Activated naive CD4-positive, alpha-beta T cell treated with anti-CD3 and anti-CD28 coated beads, Interleukin-2, amount 10 ng/mL, durations not matched to agents 7 days and 5 days (primary cell): ENCODE measurements at regions not wholly inside any gene's neighbourhood (a gene's known extent, or its start where the extent isn't known, plus 50 kb on each side); places are given as distances from the start of the nearest gene placed in this dataset.

Experiments used
- CTCF ChIA-PET: fragments of 350-600 bp; sonication (Branson Sonifier 250); formaldehyde crosslinking; loops from one replicate; lab custom pipeline; 2021; ENCODE audit warnings: antibody characterized with exemption; lab: Charles Lee
- DNase-seq: peaks from one replicate; pipeline ENCODE4 v3.0.0-alpha.2; 2020
- H3K27ac Mint-ChIP-seq: one replicate; pipeline ENCODE4 v1.8.0; 2021; ENCODE audit warnings: mild to moderate bottlenecking, moderate library complexity, mixed read lengths
- H3K27me3 Mint-ChIP-seq: one replicate; pipeline ENCODE4 v1.8.0; 2021; ENCODE audit warnings: mild to moderate bottlenecking, mixed read lengths
- H3K36me3 Mint-ChIP-seq: one replicate; pipeline ENCODE4 v1.8.0; 2021; ENCODE audit warnings: mixed read lengths
- H3K4me1 Mint-ChIP-seq: one replicate; pipeline ENCODE4 v1.8.0; 2021; ENCODE audit warnings: mixed read lengths
- H3K4me3 Mint-ChIP-seq: one replicate; pipeline ENCODE4 v1.8.0; 2021; ENCODE audit warnings: mild to moderate bottlenecking, moderate library complexity, mixed read lengths
- H3K9me3 Mint-ChIP-seq: one replicate; pipeline ENCODE4 v1.8.0; 2021; ENCODE audit warnings: mixed read lengths

GRCh38 chr6:168903613-168904345, 349.9 kb downstream of the THBS2 start:
- H3K4me3 Mint-ChIP-seq: no peak overlapping the region
- peaks cover 8% of the 10 kb centered on the region for H3K27me3 Mint-ChIP-seq
- CTCF ChIA-PET: interaction anchor here (0.6 kb wide), 1 partner anchor 171 kb away, joined by 3 read pairs; no protein-coding TSS in a partner anchor
- H3K4me1 Mint-ChIP-seq: peaks cover 3% of the 10 kb centered on the region
- H3K9me3 Mint-ChIP-seq: no peaks in the 10 kb centered on the region
- no peaks in the 10 kb centered on the region for H3K36me3 Mint-ChIP-seq
- no peak overlapping the region for H3K27ac Mint-ChIP-seq
- no peak for DNase-seq

DNA sequence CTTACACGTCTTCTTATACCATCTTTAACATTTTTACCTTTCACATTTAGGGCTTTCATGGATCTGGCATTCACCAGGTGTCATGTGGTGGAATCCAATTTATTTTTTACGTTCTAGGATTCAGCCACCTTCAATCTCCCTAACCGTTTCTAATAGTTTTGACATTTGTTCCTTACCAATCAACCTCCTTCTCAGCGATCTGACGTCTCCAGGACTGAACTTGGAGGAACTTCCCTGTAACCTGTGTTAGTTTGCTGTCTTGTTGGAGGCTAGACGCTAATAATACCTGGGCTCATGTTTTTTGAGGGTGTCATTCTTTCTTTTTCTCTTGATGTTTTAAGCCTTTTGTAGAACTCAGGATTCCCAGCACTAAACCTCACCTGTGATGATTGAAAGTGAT, 351.6 kb downstream of the THBS2 start:
- Mint-ChIP-seq H3K36me3 (no peaks in the 10 kb centered on the region), H3K4me3 (no peak overlapping the region), H3K9me3 (no peaks in the 10 kb centered on the region), H3K4me1 (peaks cover 3% of the 10 kb centered on the region), H3K27ac (no peak overlapping the region), H3K27me3 (peaks cover 8% of the 10 kb centered on the region)
- CTCF ChIA-PET: no interaction called here
- DNase-seq: no peak

GRCh38 chr6:168901076-168901475, 352.6 kb downstream of the THBS2 start:
- no peak overlapping the region for H3K27ac Mint-ChIP-seq
- no peak for DNase-seq
- H3K4me3 Mint-ChIP-seq: no peak overlapping the region
- H3K36me3 Mint-ChIP-seq: no peaks in the 10 kb centered on the region
- peaks cover 8% of the 10 kb centered on the region for H3K27me3 Mint-ChIP-seq
- H3K9me3 Mint-ChIP-seq: peaks cover 2% of the 10 kb centered on the region
- H3K4me1 Mint-ChIP-seq: peaks cover 5% of the 10 kb centered on the region
- CTCF ChIA-PET: no interaction called here

DNA sequence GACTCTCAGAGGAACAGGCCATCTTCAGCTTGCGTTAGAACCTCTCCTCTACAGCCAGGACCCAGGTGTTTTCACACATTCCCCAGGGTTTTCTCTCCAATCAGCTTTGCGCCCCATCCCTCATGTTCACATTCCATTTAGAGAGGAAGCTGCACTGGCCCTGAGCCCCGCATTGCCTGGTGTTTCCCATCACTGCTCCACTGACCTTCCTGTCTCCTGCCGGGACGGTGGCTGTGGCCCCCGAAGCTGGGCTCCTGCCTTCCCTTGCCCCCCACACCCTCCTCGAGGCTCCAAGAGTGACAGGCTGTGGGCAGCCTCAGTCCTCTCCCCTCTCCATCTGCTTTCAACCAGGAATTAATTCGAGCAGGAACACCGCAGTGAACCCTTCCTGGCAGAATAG, 357.3 kb downstream of the THBS2 start:
- CTCF ChIA-PET: no interaction called here

DNA sequence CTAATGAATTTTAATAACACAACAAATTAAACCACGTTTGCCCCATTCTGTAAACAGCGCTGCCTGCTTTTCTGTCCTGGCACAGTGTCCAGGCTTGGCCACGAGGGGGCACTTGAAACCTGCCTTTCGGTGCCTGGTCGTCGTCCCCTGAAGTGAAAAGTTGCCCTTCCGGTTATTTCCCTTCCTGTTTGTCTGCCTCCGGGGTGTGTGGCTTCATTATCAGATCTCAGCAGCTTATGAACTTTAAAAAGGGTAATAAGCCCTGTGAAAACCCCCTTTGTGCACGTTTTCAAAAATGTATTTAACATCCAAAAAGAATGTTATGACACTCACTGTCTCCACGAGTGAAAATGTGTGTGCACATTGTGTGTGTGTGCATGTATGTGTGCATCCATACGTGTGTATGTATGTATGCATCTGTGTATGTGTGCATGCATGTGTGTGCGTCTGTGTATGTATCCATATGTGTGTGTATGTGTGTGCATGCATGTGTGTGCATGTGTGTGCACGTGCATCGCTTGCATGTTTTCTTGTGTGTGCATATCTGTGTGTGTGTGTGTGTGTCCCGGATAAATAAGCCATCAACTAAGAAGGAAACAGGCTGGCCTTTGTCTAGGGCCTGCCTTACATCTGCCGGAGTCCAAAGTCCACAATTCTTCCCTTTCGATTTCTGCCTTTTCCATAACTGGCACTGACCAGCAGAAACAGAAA, 358.4 kb downstream of the THBS2 start:
- no peaks in the 10 kb centered on the region for H3K36me3 Mint-ChIP-seq
- peak overlapping the region; percentile 43 for H3K27ac Mint-ChIP-seq
- peak; percentile 89 for DNase-seq
- H3K4me3 Mint-ChIP-seq: no peak overlapping the region
- H3K27me3 Mint-ChIP-seq: peaks cover 9% of the 10 kb centered on the region
- H3K9me3 Mint-ChIP-seq: peaks cover 2% of the 10 kb centered on the region
- H3K4me1 Mint-ChIP-seq: peaks cover 14% of the 10 kb centered on the region
- CTCF ChIA-PET: interaction anchor here (1.2 kb wide), 1 partner anchor 12 kb away, joined by 3 read pairs; no protein-coding TSS in a partner anchor

More for the DNA sequence above, 357.3 kb downstream of the THBS2 start:
- Mint-ChIP-seq H3K27ac (peak overlapping the region; percentile 29), H3K36me3 (no peaks in the 10 kb centered on the region), H3K27me3 (peaks cover 8% of the 10 kb centered on the region), H3K4me1 (peaks cover 14% of the 10 kb centered on the region), H3K4me3 (no peak overlapping the region), H3K9me3 (peaks cover 2% of the 10 kb centered on the region)
- no peak for DNase-seq

GRCh38 chr6:168892031-168892430, 361.6 kb downstream of the THBS2 start:
- Mint-ChIP-seq H3K36me3 (no peaks in the 10 kb centered on the region), H3K9me3 (peaks cover 2% of the 10 kb centered on the region), H3K27ac (no peak overlapping the region), H3K4me3 (no peak overlapping the region), H3K4me1 (peaks cover 14% of the 10 kb centered on the region), H3K27me3 (peaks cover 7% of the 10 kb centered on the region)
- CTCF ChIA-PET: interaction anchor here (0.7 to 2.9 kb wide), 3 partner anchors 116 to 1625 kb away, joined by 3 to 7 read pairs (median 4); no protein-coding TSS in a partner anchor
- no peak for DNase-seq

- DNase-seq: no peak
- H3K27me3 Mint-ChIP-seq: peaks cover 7% of the 10 kb centered on the region
- H3K36me3 Mint-ChIP-seq: no peaks in the 10 kb centered on the region
- H3K4me3 Mint-ChIP-seq: no peak overlapping the region
- CTCF ChIA-PET: no interaction called here
- H3K27ac Mint-ChIP-seq: no peak overlapping the region
- H3K4me1 Mint-ChIP-seq: peaks cover 11% of the 10 kb centered on the region
- no peaks in the 10 kb centered on the region for H3K9me3 Mint-ChIP-seq
These were observed 362.7 kb downstream of the THBS2 start for GRCh38 chr6:168890981-168891365.

- H3K4me1 Mint-ChIP-seq: peaks cover 6% of the 10 kb centered on the region
- H3K27me3 Mint-ChIP-seq: peaks cover 7% of the 10 kb centered on the region
- DNase-seq: no peak
- no peaks in the 10 kb centered on the region for H3K36me3 Mint-ChIP-seq
- CTCF ChIA-PET: no interaction called here
- no peak overlapping the region for H3K27ac Mint-ChIP-seq
- no peaks in the 10 kb centered on the region for H3K9me3 Mint-ChIP-seq
- H3K4me3 Mint-ChIP-seq: no peak overlapping the region
These were observed 363.2 kb downstream of the THBS2 start for GRCh38 chr6:168890306-168890980.

- H3K9me3 Mint-ChIP-seq: no peaks in the 10 kb centered on the region
- H3K27me3 Mint-ChIP-seq: peaks cover 7% of the 10 kb centered on the region
- no peaks in the 10 kb centered on the region for H3K36me3 Mint-ChIP-seq
- H3K4me1 Mint-ChIP-seq: peaks cover 7% of the 10 kb centered on the region
- DNase-seq: no peak
- CTCF ChIA-PET: no interaction called here
- H3K4me3 Mint-ChIP-seq: no peak overlapping the region
- H3K27ac Mint-ChIP-seq: no peak overlapping the region
These were observed 364.8 kb downstream of the THBS2 start for GRCh38 chr6:168888786-168889345.

DNA sequence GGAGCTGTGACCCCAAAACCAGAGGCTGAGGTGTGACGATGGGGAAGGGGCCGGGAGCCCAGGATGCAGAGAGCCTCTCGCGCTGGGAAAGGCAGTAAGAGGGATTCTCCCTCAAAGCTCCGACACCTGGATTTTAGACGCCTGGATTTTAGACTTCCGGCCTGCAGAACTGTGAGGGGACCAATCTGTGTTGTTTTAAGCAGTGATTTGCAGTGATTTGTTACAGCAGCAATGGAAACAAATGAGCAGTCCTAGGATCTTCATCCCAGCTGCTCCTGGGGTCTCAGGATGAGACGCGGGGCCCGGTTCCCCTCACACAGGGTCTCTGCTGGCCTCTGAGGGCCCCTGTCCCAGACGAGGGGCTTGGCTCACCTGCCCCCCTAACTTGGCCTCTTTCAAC, 365.5 kb downstream of the THBS2 start:
- no peak overlapping the region for H3K4me3 Mint-ChIP-seq
- H3K4me1 Mint-ChIP-seq: peaks cover 10% of the 10 kb centered on the region
- no peaks in the 10 kb centered on the region for H3K9me3 Mint-ChIP-seq
- H3K27ac Mint-ChIP-seq: no peak overlapping the region
- no peak for DNase-seq
- H3K27me3 Mint-ChIP-seq: peaks cover 7% of the 10 kb centered on the region
- CTCF ChIA-PET: interaction anchor here (1.3 kb wide), 1 partner anchor 518 kb away, joined by 6 read pairs; no protein-coding TSS in a partner anchor
- no peaks in the 10 kb centered on the region for H3K36me3 Mint-ChIP-seq

- H3K4me3 Mint-ChIP-seq: no peak overlapping the region
- peaks cover 7% of the 10 kb centered on the region for H3K27me3 Mint-ChIP-seq
- H3K27ac Mint-ChIP-seq: no peak overlapping the region
- CTCF ChIA-PET: interaction anchor here (1.3 kb wide), 1 partner anchor 517 kb away, joined by 6 read pairs; no protein-coding TSS in a partner anchor
- peaks cover 11% of the 10 kb centered on the region for H3K4me1 Mint-ChIP-seq
- H3K9me3 Mint-ChIP-seq: no peaks in the 10 kb centered on the region
- no peaks in the 10 kb centered on the region for H3K36me3 Mint-ChIP-seq
- DNase-seq: no peak
These were observed 366.0 kb downstream of the THBS2 start for GRCh38 chr6:168887621-168888020.

DNA sequence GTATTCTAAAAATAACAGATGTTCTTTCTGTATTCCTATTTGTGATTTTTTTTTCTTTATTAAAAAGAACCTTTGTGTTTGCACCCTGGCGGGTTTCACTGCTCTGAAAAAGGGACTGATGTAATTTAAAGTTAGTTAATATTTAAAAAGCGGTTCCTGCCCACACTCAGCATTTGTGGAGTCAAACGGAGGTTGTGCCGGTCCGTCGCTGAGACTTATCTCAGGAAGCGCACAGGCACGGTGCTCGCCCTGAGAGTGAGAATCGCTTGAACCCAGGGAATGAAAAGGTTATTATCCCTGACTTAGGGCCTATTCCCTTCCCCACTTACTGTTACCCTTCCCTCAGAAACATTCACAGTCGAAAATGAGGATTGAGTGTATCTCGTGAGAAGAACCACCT, 366.7 kb downstream of the THBS2 start:
- CTCF ChIA-PET: interaction anchor here (1.3 to 1.4 kb wide), 2 partner anchors 17 to 517 kb away, joined by 3 to 6 read pairs; no protein-coding TSS in a partner anchor
- no peaks in the 10 kb centered on the region for H3K9me3 Mint-ChIP-seq
- no peak overlapping the region for H3K27ac Mint-ChIP-seq

GRCh38 chr6:168885751-168886742, 367.6 kb downstream of the THBS2 start:
- Mint-ChIP-seq H3K27ac (no peak overlapping the region), H3K4me1 (peaks cover 11% of the 10 kb centered on the region), H3K27me3 (peaks cover 13% of the 10 kb centered on the region), H3K36me3 (no peaks in the 10 kb centered on the region), H3K4me3 (no peak overlapping the region), H3K9me3 (no peaks in the 10 kb centered on the region)
- CTCF ChIA-PET: interaction anchor here (1.3 to 1.4 kb wide), 2 partner anchors 16 to 516 kb away, joined by 3 to 9 read pairs; no protein-coding TSS in a partner anchor
- DNase-seq: no peak

More for the DNA sequence above, 366.7 kb downstream of the THBS2 start:
- no peak for DNase-seq
- Mint-ChIP-seq H3K36me3 (no peaks in the 10 kb centered on the region), H3K4me1 (peaks cover 11% of the 10 kb centered on the region), H3K27me3 (peaks cover 7% of the 10 kb centered on the region), H3K4me3 (no peak overlapping the region)
